HG02852 (cell line): ENCODE measurements at regions not wholly inside any gene's neighbourhood (a gene's known extent, or its start where the extent isn't known, plus 50 kb on each side); places are given as distances from the start of the nearest gene placed in this dataset.

Source experiments
- ATAC-seq: cut with Tn5 transposase; IDR thresholded peaks from one replicate; pipeline ENCODE4 v1.9.1; 2021; ENCODE audit warnings: mild to moderate bottlenecking, moderate library complexity; ENCODE audit not compliant: unreplicated experiment

GRCh38 chr10:125514206-125515162 is 168.5 kb downstream of the TEX36 start:
- ATAC-seq, result no peak

- no peak for ATAC-seq
Measured at GRCh38 chr10:125513429-125514182, 169.4 kb downstream of the TEX36 start.

GRCh38 chr10:125510998-125511397 is 172.0 kb downstream of the TEX36 start:
- no peak for ATAC-seq

GRCh38 chr10:125505648-125506047 is 177.3 kb downstream of the TEX36 start:
- no peak for ATAC-seq

- no peak for ATAC-seq
Measured at GRCh38 chr10:125502276-125502675, 180.7 kb downstream of the TEX36 start.

- ATAC-seq, result no peak
Measured at GRCh38 chr10:125495386-125495785, 187.6 kb downstream of the TEX36 start.

GRCh38 chr10:125494651-125495239 is 188.2 kb downstream of the TEX36 start:
- ATAC-seq, result no peak

- no peak for ATAC-seq
Measured at GRCh38 chr10:125491381-125491780, 191.6 kb downstream of the TEX36 start.

- no peak for ATAC-seq
Measured at GRCh38 chr10:125489731-125490130, 193.2 kb downstream of the TEX36 start.

GRCh38 chr10:125485665-125486064 is 197.3 kb downstream of the TEX36 start:
- no peak for ATAC-seq

- no peak for ATAC-seq
Measured at GRCh38 chr10:125484035-125484732, 198.8 kb downstream of the TEX36 start.

- no peak for ATAC-seq
Measured at GRCh38 chr10:125482637-125483036, 200.3 kb downstream of the TEX36 start.

GRCh38 chr10:125482108-125482507 is 200.9 kb downstream of the TEX36 start:
- ATAC-seq, result no peak

GRCh38 chr10:125479059-125479458 is 203.9 kb downstream of the TEX36 start:
- no peak for ATAC-seq

GRCh38 chr10:125475815-125476214 is 207.1 kb downstream of the TEX36 start:
- no peak for ATAC-seq

GRCh38 chr10:125473143-125473793 is 209.7 kb downstream of the TEX36 start:
- no peak for ATAC-seq

GRCh38 chr10:125472010-125472607 is 210.9 kb downstream of the TEX36 start:
- no peak for ATAC-seq

- ATAC-seq, result no peak
Measured at GRCh38 chr10:125468278-125468677, 214.7 kb downstream of the TEX36 start.

GRCh38 chr10:125466685-125467084 is 216.3 kb downstream of the TEX36 start:
- no peak for ATAC-seq

- no peak for ATAC-seq
Measured at GRCh38 chr10:125462845-125463244, 220.1 kb downstream of the TEX36 start.
